CD1c-positive myeloid dendritic cell (primary cell): ENCODE measurements at regions not wholly inside any gene's neighbourhood (a gene's known extent, or its start where the extent isn't known, plus 50 kb on each side); places are given as distances from the start of the nearest gene placed in this dataset.

ENCODE experiments used
- DNase-seq: peaks from one replicate; pipeline ENCODE4 v3.0.0-alpha.2; 2016; ENCODE audit errors: extremely low spot score

DNA sequence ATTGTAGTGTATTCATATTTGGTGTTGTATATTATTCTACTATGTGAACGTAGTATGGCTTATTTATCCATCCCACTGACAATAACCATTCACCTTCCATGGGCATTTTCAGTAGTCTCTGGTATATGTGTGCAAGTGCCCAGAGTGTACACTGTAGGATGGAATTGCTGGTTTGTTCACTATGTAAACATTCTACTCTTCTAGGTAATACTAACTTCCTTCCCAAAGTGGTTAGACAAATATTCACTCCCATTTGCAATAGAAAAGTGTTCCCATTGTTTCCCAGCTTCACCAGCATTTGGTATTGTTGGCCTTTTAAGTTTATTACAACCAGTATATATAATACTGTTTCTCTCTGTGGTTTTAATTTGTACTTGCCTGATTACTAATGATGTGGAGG lies 153.7 kb downstream of the C7orf25 start:
- no peak for DNase-seq

GRCh38 chr7:42756841-42757240 lies 155.0 kb downstream of the C7orf25 start:
- no peak for DNase-seq

DNA sequence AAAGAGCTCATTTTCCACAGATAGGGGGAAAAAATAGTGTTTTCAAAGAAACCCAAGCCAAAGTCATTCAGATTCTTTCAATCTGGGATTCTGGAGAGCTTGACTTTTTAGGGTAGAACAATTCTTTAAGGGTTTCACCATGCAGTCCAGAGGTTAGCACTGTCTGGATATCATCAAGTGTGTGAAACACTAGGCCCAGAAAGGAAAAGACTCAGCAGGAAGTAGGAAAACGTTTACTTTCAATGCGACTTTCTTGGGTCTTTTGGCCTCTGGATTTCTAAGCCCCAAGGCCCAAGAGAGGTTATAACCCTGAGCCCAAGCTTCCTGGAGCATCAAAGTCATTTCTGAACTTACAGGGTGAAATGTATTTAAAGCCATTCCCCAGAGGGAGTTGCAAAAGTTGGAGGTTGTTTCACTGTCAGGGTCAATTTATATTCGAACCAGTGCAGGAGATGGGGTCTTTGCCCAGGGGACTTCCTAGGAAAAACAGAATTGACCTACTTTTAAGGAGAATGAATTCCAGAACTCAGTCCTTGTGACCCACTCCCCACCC lies 158.0 kb downstream of the C7orf25 start:
- DNase-seq, result no peak

- DNase-seq, result no peak
Observed at GRCh38 chr7:42753367-42753766, 158.5 kb downstream of the C7orf25 start.

- DNase-seq, result no peak
Observed at GRCh38 chr7:42750172-42750571, 161.7 kb downstream of the C7orf25 start.

- DNase-seq, result no peak
Observed at GRCh38 chr7:42747044-42747443, 164.8 kb downstream of the C7orf25 start.

DNA sequence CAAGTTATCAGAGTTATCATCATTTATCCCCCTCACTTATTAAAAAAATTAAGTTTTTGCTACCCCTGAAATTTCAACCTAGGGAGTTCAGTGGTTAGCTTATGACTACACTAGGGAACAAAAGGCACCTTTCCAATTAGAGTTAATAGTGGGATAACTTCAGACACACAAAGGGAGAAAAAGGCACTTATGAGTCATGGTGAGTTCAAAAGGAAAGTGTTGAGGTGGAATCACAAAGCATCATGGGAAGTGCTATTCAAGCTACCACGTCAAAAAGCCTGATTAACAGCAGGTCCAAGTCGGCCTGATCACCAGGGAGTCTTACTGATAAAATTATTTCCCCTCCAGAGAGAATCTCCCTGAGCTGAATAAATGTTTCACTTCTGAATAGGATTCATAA lies 165.7 kb downstream of the C7orf25 start:
- no peak for DNase-seq

GRCh38 chr7:42745357-42746059 lies 166.4 kb downstream of the C7orf25 start:
- DNase-seq, result no peak

- no peak for DNase-seq
Observed at GRCh38 chr7:42744746-42745145, 167.1 kb downstream of the C7orf25 start.

DNA sequence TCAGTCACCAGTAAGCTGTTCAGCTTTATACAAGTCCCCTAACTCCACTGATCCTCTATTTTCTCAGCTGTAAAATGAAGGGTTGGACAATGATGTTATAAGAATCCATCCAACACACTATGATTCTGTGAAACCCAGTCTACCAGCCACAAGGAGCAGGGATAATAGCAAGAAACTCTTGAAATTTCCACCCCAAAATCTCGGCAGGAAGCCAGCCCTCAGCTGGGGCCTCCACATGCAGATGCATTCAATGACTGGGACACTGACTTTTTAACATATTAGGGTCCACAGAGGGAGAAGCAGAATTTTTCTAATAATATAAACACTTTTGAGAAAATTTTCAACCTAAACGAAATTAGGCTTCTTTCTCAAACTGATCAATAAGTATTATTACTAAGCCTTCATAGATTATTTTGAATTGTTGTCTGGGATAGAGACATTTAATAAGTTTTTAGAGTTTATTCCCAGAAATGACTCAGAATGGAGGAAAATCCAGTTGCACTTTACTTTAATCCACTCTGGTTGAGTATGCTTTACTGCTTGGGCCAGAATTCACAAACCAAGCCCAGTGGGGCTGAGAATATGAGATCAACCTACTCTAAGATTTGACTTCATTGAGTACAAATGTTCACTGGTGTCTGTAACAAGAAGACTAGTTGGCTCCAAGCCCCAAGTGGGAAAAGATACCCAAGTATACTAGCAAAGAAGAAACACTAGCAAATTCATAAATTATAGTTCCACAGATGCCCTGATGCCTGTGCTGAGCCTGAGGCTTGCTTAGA lies 168.6 kb downstream of the C7orf25 start:
- no peak for DNase-seq

DNA sequence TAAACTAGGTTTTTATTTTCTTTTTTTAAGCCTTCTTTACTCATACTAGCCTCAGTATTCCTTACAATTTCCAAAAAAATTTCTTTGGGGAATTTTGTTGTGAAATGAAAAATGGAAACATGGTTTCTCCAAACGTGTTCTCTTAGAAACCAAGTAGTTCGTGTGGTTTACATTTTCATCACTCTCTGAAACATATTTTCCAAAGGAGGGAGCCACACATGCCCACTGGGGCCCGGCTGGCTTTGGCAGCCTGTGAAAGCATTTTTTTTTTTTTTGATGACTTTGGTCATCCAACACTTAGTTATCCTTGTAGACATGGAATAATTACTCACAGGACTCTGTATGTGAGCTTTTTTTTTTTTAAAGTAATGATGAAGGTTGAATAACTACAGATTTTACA lies 169.6 kb downstream of the C7orf25 start:
- DNase-seq, result no peak

- no peak for DNase-seq
Observed at GRCh38 chr7:42740408-42740807, 171.5 kb downstream of the C7orf25 start.

DNA sequence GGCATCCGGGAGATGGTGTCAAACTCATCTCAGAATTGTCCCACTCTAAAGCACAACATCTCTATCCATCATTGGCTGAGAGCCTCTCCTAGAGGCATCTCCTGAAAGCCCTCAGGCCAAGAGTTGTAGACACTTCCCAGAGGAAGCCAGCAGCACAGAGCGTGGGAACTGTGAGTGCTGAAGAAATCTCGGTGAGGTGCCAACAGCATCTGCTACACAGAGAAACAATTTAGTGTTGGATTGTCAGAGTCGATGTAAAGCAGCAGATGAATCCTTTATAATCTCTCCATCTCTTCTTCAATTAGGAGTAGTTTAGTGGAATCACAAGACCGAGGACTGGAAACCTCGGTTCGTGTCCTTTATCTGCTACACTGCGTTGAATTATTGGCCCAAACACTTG lies 172.2 kb downstream of the C7orf25 start:
- DNase-seq, result no peak

DNA sequence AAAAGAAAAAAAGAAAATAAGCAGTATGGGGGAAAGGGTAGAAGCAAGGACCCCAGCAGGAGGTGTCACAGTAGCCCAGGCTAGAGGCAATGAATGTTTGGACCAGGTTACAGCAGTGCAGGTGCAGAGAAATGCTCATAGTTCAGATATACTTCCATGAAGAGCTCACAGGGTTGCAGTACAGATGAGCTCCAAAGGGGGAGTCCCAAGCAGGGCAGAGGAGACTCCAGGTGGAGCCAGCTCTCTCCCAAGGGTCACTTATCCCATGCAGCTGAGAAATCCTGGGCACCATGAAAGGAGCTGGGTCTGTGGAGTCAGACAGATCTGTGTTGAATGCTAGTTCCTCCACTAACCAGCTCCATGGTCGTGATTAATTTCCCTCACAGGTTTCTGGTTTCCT lies 174.9 kb downstream of the C7orf25 start:
- no peak for DNase-seq

DNA sequence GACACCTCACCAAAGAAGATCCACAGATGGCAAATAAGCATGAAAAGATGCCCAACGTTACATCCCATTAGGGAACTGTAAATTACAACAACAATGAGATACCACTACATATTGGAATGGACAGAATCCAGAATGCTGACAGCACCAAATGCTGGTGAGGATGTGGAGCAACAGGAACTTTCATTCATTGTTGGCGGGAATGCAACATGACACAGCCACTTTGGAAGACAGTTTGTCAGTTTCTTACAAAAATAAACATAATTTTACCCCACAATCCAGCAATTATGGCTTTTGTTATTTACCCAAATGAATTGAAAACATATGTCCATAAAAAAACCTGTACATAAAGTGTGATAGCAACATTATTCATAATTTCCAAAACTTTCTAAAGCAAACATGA lies 176.8 kb downstream of the C7orf25 start:
- DNase-seq, result no peak

DNA sequence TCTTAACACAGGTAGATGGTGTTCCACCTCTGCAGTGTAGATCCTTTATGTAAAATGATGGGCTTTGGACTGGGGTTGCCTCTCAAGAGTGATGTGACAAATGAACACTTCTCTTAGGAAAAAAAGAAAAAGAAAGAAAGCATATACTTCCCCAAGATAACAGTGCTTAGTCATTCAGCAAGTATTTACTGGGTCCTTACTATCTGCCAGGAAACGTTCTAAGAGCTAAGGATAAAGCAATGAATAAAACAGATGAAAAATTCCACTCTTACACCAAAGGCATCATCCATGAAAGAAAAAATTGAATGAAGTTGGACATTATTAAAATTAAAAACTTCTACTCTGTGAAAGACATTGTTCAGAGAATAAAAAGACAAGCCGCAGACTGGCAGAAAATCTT lies 177.3 kb downstream of the C7orf25 start:
- no peak for DNase-seq

- DNase-seq, result no peak
Observed at GRCh38 chr7:42733040-42733439, 178.8 kb downstream of the C7orf25 start.

DNA sequence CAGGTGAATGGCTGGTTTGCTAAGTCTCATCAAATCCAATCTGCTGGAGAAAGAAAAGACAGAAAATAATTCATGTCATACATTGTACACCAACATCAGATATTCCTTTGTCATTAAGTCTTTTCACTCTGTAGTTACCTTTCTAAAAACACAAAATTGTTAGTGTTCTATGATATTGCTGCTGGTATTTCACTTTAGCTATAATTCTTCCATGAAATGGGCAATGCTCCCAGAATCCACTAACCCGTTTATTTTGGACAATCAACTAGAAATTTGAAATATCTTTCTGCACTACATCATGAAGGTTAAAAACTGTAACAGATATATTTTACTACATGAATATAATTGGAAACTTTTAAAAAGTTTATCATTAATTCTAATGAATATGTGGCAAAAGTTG lies 181.3 kb downstream of the C7orf25 start:
- no peak for DNase-seq

DNA sequence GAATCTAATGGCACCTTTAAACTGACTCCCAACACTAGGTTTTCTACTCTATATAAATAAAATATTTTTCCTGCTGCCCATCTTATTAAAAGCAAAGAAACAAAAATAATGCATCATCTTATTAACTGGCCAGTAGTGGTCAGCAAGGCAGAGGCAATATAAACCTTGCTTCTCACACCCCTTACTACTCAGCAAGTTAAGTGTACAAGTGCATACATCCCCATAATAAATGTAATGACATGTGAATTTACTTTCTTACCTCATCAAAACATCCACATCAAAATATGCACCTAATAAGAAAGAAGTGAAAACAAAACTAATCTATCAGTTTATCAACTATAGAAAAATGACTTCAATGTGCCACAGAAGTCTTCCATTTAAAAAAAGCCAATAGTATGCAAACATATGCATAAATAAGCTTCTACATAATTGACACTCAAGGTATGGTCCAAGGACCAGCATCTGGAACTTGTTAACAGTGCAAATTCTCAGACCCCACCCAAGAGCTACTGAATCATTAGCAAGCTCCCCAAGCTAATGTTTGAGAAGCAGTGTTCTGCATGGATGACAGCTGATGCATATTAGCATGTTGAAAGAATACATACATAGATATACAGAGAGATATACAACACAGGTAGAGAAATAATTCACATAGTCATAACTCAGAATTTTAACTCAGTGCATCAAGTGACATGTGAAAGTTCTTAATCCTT lies 182.7 kb downstream of the C7orf25 start:
- no peak for DNase-seq

- no peak for DNase-seq
Observed at GRCh38 chr7:42727451-42727850, 184.4 kb downstream of the C7orf25 start.

GRCh38 chr7:42726066-42726785 lies 185.6 kb downstream of the C7orf25 start:
- DNase-seq, result no peak

- DNase-seq, result no peak
Observed at GRCh38 chr7:42722716-42723115, 189.2 kb downstream of the C7orf25 start.
